Naive thymus-derived CD4-positive, alpha-beta T cell (primary cell): ENCODE measurements at regions not wholly inside any gene's neighbourhood (a gene's known extent, or its start where the extent isn't known, plus 50 kb on each side); places are given as distances from the start of the nearest gene placed in this dataset.
"Not testable (repeated sequence)": the region's sequence is repeated elsewhere in the genome, so short reads cannot be mapped to it uniquely, and the experiment has no call there.

Experiments used
- ATAC-seq: fragments of 150-1000 bp; cut with Tn5 transposase; 2 replicates; pipeline ENCODE4 v1.10.0; 2021; ENCODE audit warnings: mild to moderate bottlenecking, moderate library complexity
- CTCF ChIA-PET: fragments of 350-600 bp; sonication (Branson Sonifier 250); formaldehyde crosslinking; loops from one replicate; lab custom pipeline; 2021; ENCODE audit warnings: antibody characterized with exemption; lab: Charles Lee
- POLR2A ChIA-PET: fragments of 350-600 bp; sonication (Branson Sonifier 250); formaldehyde crosslinking; loops from one replicate; lab custom pipeline; 2021; ENCODE audit warnings: antibody characterized with exemption, inconsistent platforms; lab: Charles Lee
- DNase-seq, 9 donors: peaks; one replicate each; pipeline versions ENCODE4 v3.0.0 to v3.0.0-alpha.2; 2020 to 2022; ENCODE audit warnings: mixed read lengths in 1 of 9
- H3K27ac ChIP-seq: one replicate; pipeline ENCODE4 v1.7.0; 2013; ENCODE audit warnings: mild to moderate bottlenecking, low read depth, low read length, moderate library complexity
- H3K27me3 ChIP-seq, 2 donors: one replicate each; pipeline ENCODE4 v1.7.0; 2013; ENCODE audit warnings: low read length in 2 of 2, mild to moderate bottlenecking in 2 of 2, moderate library complexity in 2 of 2; ENCODE audit not compliant: control insufficient read depth in 2 of 2, insufficient read depth in 2 of 2
- H3K36me3 ChIP-seq, 3 experiments: 1 replicate in 2 of 3; 2 replicates in 1 of 3; pipeline ENCODE4 v1.7.0; 2013; ENCODE audit warnings: low read length in 3 of 3, mild to moderate bottlenecking in 3 of 3, moderate library complexity in 1 of 3; ENCODE audit not compliant: insufficient read depth in 3 of 3, control insufficient read depth in 2 of 3
- H3K4me1 ChIP-seq, 2 donors: one replicate each; pipeline ENCODE4 v1.7.0; 2013; ENCODE audit warnings: low read length in 2 of 2, mild to moderate bottlenecking in 2 of 2, moderate library complexity in 1 of 2; ENCODE audit not compliant: control insufficient read depth in 2 of 2, insufficient read depth in 2 of 2
- H3K4me3 ChIP-seq: 2 replicates; pipeline ENCODE4 v1.7.0; 2013; ENCODE audit warnings: mild to moderate bottlenecking, low read length
- H3K9me3 ChIP-seq, 3 experiments: 1 replicate in 2 of 3; 2 replicates in 1 of 3; pipeline ENCODE4 v1.7.0; 2013; ENCODE audit warnings: low read length in 3 of 3; ENCODE audit not compliant: control insufficient read depth in 2 of 3
- H3K27ac Mint-ChIP-seq, 9 donors: one replicate each; pipeline ENCODE4 v1.8.0; 2020 to 2022; ENCODE audit warnings: mixed read lengths in 9 of 9, mild to moderate bottlenecking in 8 of 9, moderate library complexity in 5 of 9, inconsistent platforms in 2 of 9
- H3K27me3 Mint-ChIP-seq, 5 donors: one replicate each; pipeline ENCODE4 v1.8.0; 2021 to 2022; ENCODE audit warnings: mixed read lengths in 5 of 5, mild to moderate bottlenecking in 1 of 5
- H3K36me3 Mint-ChIP-seq, 5 donors: one replicate each; pipeline ENCODE4 v1.8.0; 2020 to 2022; ENCODE audit warnings: mixed read lengths in 5 of 5, mild to moderate bottlenecking in 3 of 5, inconsistent platforms in 1 of 5
- H3K4me1 Mint-ChIP-seq, 7 donors: one replicate each; pipeline ENCODE4 v1.8.0; 2020 to 2022; ENCODE audit warnings: mixed read lengths in 7 of 7, mild to moderate bottlenecking in 3 of 7, inconsistent platforms in 1 of 7
- H3K4me3 Mint-ChIP-seq, 10 donors: one replicate each; pipeline ENCODE4 v1.8.0; 2020 to 2022; ENCODE audit warnings: mild to moderate bottlenecking in 10 of 10, mixed read lengths in 10 of 10, moderate library complexity in 6 of 10, inconsistent platforms in 2 of 10
- H3K9me3 Mint-ChIP-seq, 11 donors: one replicate each; pipeline ENCODE4 v1.8.0; 2020 to 2022; ENCODE audit warnings: mixed read lengths in 11 of 11, mild to moderate bottlenecking in 4 of 11, inconsistent platforms in 1 of 11, moderate library complexity in 1 of 11
- intact Hi-C, 2 donors: fragments of 100-400 bp; cut with micrococcal nuclease; formaldehyde crosslinking; loops; one replicate each; pipeline ENCODE4 v1.15.1; 2023

GRCh38 chr13:54402495-54402894, 1373.9 kb downstream of the OLFM4 start:
- Mint-ChIP-seq H3K36me3 (no peaks in the 10 kb centered on the region), H3K4me1 (no peaks in the 10 kb centered on the region), H3K9me3 (peaks cover 0 to 35% (median 15%) of the 10 kb centered on the region in 11 donors), H3K27me3 (no peaks in the 10 kb centered on the region), H3K27ac (no peak overlapping the region), H3K4me3 (no peak overlapping the region)
- Histone ChIP-seq H3K36me3 (no peaks in the 10 kb centered on the region), H3K27me3 (no peaks in the 10 kb centered on the region), H3K4me3 (no peak overlapping the region), H3K27ac (no peak overlapping the region), H3K4me1 (no peaks in the 10 kb centered on the region), H3K9me3 (no peaks in the 10 kb centered on the region)
- DNase-seq: no peak
- POLR2A ChIA-PET: no interaction called here
- CTCF ChIA-PET: no interaction called here
- intact Hi-C loops: no loop called here
- no peak for ATAC-seq

- peaks cover 3 to 22% (median 7%) of the 10 kb centered on the region in 11 donors for H3K9me3 Mint-ChIP-seq
- ATAC-seq (no peak), DNase-seq (no peak)
- H3K27ac ChIP-seq: no peak overlapping the region
- no peaks in the 10 kb centered on the region for H3K4me1 ChIP-seq
- H3K9me3 ChIP-seq: no peaks in the 10 kb centered on the region
- no peaks in the 10 kb centered on the region for H3K27me3 Mint-ChIP-seq
- no peak overlapping the region for H3K4me3 Mint-ChIP-seq
- H3K27ac Mint-ChIP-seq: no peak overlapping the region
- POLR2A ChIA-PET: no interaction called here
- no peaks in the 10 kb centered on the region for H3K4me1 Mint-ChIP-seq
- no peaks in the 10 kb centered on the region for H3K36me3 Mint-ChIP-seq
- H3K27me3 ChIP-seq: no peaks in the 10 kb centered on the region
- intact Hi-C loops: no loop called here
- CTCF ChIA-PET: no interaction called here
- H3K4me3 ChIP-seq: no peak overlapping the region
- H3K36me3 ChIP-seq: no peaks in the 10 kb centered on the region
These were observed 1387.2 kb downstream of the OLFM4 start for GRCh38 chr13:54415753-54416366.

- H3K36me3 ChIP-seq, DNase-seq, POLR2A ChIA-PET, H3K27me3 ChIP-seq, H3K27ac Mint-ChIP-seq, H3K27ac ChIP-seq, H3K4me3 Mint-ChIP-seq, intact Hi-C loops, H3K36me3 Mint-ChIP-seq, H3K4me1 ChIP-seq, H3K4me3 ChIP-seq, CTCF ChIA-PET, H3K4me1 Mint-ChIP-seq, ATAC-seq, H3K9me3 ChIP-seq, H3K27me3 Mint-ChIP-seq: not testable (repeated sequence)
- H3K9me3 Mint-ChIP-seq: peaks cover 0 to 25% (median 12%) of the 10 kb centered on the region in 11 donors
These were observed 1394.3 kb downstream of the OLFM4 start for GRCh38 chr13:54422946-54423345.

GRCh38 chr13:54424344-54424743, 1395.7 kb downstream of the OLFM4 start:
- no peaks in the 10 kb centered on the region for H3K4me1 Mint-ChIP-seq
- H3K27me3 Mint-ChIP-seq: no peaks in the 10 kb centered on the region
- H3K4me3 Mint-ChIP-seq: no peak overlapping the region
- no peaks in the 10 kb centered on the region for H3K36me3 ChIP-seq
- H3K9me3 Mint-ChIP-seq: peaks cover under 1 to 24% (median 12%) of the 10 kb centered on the region in 11 donors
- no peaks in the 10 kb centered on the region for H3K4me1 ChIP-seq
- ATAC-seq (no peak), DNase-seq (no peak)
- intact Hi-C loops: no loop called here
- ChIA-PET CTCF (no interaction called here), POLR2A (no interaction called here)
- no peak overlapping the region for H3K27ac ChIP-seq
- H3K36me3 Mint-ChIP-seq: no peaks in the 10 kb centered on the region
- no peaks in the 10 kb centered on the region for H3K9me3 ChIP-seq
- H3K4me3 ChIP-seq: no peak overlapping the region
- H3K27ac Mint-ChIP-seq: no peak overlapping the region
- no peaks in the 10 kb centered on the region for H3K27me3 ChIP-seq

GRCh38 chr13:54433493-54434206, 1405.0 kb downstream of the OLFM4 start:
- Histone ChIP-seq H3K4me3 (no peak overlapping the region), H3K36me3 (no peaks in the 10 kb centered on the region), H3K4me1 (no peaks in the 10 kb centered on the region), H3K9me3 (no peaks in the 10 kb centered on the region), H3K27ac (no peak overlapping the region), H3K27me3 (no peaks in the 10 kb centered on the region)
- intact Hi-C loops: no loop called here
- DNase-seq (no peak), ATAC-seq (no peak)
- Mint-ChIP-seq H3K9me3 (peaks cover 0 to 18% (median 7%) of the 10 kb centered on the region in 11 donors), H3K36me3 (no peaks in the 10 kb centered on the region), H3K27ac (no peak overlapping the region), H3K27me3 (no peaks in the 10 kb centered on the region), H3K4me1 (no peaks in the 10 kb centered on the region), H3K4me3 (no peak overlapping the region)
- ChIA-PET POLR2A (no interaction called here), CTCF (no interaction called here)

GRCh38 chr13:54440853-54441400, 1412.3 kb downstream of the OLFM4 start:
- H3K36me3 ChIP-seq, ATAC-seq, H3K36me3 Mint-ChIP-seq, intact Hi-C loops, DNase-seq, H3K27me3 Mint-ChIP-seq, H3K9me3 ChIP-seq, H3K4me3 Mint-ChIP-seq, H3K4me1 Mint-ChIP-seq, H3K27ac Mint-ChIP-seq, CTCF ChIA-PET, POLR2A ChIA-PET, H3K27me3 ChIP-seq, H3K4me3 ChIP-seq, H3K27ac ChIP-seq, H3K4me1 ChIP-seq: not testable (repeated sequence)
- H3K9me3 Mint-ChIP-seq: peaks cover 0 to 35% (median 10%) of the 10 kb centered on the region in 11 donors

GRCh38 chr13:54445453-54445852, 1416.8 kb downstream of the OLFM4 start:
- POLR2A ChIA-PET: no interaction called here
- H3K9me3 ChIP-seq: no peaks in the 10 kb centered on the region
- CTCF ChIA-PET: no interaction called here
- H3K4me3 ChIP-seq: no peak overlapping the region
- Mint-ChIP-seq H3K27ac (no peak overlapping the region), H3K9me3 (peaks cover 2 to 38% (median 9%) of the 10 kb centered on the region in 11 donors), H3K4me3 (no peak overlapping the region), H3K4me1 (no peaks in the 10 kb centered on the region), H3K36me3 (no peaks in the 10 kb centered on the region), H3K27me3 (no peaks in the 10 kb centered on the region)
- intact Hi-C loops: no loop called here
- no peak for ATAC-seq
- H3K36me3 ChIP-seq: no peaks in the 10 kb centered on the region
- DNase-seq: no peak
- H3K27ac ChIP-seq: no peak overlapping the region
- no peaks in the 10 kb centered on the region for H3K4me1 ChIP-seq
- no peaks in the 10 kb centered on the region for H3K27me3 ChIP-seq
